RWPE1 (cell line): ENCODE measurements at regions not wholly inside any gene's neighbourhood (a gene's known extent, or its start where the extent isn't known, plus 50 kb on each side); places are given as distances from the start of the nearest gene placed in this dataset.
"Not testable (repeated sequence)": the region's sequence is repeated elsewhere in the genome, so short reads cannot be mapped to it uniquely, and the experiment has no call there.

Source experiments
- CTCF ChIA-PET: fragments of 350-600 bp; sonication (Branson Sonifier 250); formaldehyde crosslinking; extraction: SDS; loops from one replicate; lab custom pipeline; 2021; lab: Yijun Ruan, JAX
- POLR2A ChIA-PET: fragments of 400-600 bp; formaldehyde crosslinking; extraction: SDS; loops from one replicate; lab custom pipeline; 2020; ENCODE audit warnings: antibody characterized with exemption; ENCODE audit not compliant: low non-redundant PET; lab: Yijun Ruan, JAX
- DNase-seq: peaks from one replicate; pipeline ENCODE4 v3.0.0; 2012; ENCODE audit warnings: low spot score
- H3K27ac ChIP-seq: fragments of 450-650 bp; 2 replicates; pipeline ENCODE4 v1.5.1; 2017
- TF ChIP-seq, protein P1 (sequence below): fragments of 450-650 bp; conservative IDR thresholded peaks from 2 replicates; pipeline ENCODE4 v1.5.1; 2017; ENCODE audit warnings: low read depth, mild to moderate bottlenecking

DNA sequence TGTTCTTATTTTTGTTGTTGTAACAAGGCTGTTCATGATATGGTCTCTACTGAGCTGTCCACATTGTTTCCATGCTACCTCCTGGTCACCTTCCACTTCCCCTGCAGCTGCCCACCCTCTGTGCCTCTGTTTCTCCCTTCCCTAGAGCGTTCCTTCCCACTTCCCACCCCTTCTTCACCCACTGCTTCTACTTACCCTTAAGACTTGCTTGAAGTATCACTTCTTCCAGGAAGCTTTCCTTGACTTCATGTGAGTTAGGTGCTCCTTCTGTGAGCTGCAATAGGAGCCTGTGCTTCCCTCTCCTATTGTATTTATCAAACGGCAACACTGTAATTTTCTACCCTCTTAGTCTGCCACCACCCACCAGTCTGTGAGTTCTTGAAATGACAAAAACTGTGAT is 286.8 kb upstream of the AMIGO2 start:
- ChIA-PET POLR2A (no interaction called here), CTCF (no interaction called here)
- no peak for DNase-seq
- H3K27ac ChIP-seq = no peak overlapping the region
- TF ChIP-seq, protein P1, sequence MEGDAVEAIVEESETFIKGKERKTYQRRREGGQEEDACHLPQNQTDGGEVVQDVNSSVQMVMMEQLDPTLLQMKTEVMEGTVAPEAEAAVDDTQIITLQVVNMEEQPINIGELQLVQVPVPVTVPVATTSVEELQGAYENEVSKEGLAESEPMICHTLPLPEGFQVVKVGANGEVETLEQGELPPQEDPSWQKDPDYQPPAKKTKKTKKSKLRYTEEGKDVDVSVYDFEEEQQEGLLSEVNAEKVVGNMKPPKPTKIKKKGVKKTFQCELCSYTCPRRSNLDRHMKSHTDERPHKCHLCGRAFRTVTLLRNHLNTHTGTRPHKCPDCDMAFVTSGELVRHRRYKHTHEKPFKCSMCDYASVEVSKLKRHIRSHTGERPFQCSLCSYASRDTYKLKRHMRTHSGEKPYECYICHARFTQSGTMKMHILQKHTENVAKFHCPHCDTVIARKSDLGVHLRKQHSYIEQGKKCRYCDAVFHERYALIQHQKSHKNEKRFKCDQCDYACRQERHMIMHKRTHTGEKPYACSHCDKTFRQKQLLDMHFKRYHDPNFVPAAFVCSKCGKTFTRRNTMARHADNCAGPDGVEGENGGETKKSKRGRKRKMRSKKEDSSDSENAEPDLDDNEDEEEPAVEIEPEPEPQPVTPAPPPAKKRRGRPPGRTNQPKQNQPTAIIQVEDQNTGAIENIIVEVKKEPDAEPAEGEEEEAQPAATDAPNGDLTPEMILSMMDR = no peak

DNA sequence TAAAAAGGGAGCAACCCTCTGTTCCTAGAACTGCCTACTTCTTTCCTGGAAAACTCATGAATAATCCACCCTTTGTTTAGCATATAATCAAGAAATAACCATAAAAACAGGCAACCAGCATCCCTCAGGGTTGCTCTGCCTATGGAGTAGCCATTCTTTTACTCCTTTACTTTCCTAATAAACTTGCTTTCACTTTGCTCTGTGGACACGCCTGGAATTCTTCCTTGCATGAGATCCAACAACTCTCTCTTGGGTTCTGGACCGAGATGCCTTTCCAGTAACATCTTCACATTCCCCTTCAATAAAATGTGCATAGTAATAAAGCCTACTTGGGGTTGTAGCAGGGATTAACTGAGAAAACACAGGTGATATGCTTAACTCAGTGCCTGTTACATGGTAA is 286.4 kb upstream of the AMIGO2 start:
- DNase-seq = no peak
- CTCF ChIA-PET = no interaction called here
- TF ChIP-seq, protein P1 = no peak
- POLR2A ChIA-PET = no interaction called here
- H3K27ac ChIP-seq = no peak overlapping the region

GRCh38 chr12:47365443-47366076 is 285.8 kb upstream of the AMIGO2 start:
- POLR2A ChIA-PET, DNase-seq, H3K27ac ChIP-seq, CTCF ChIA-PET: not testable (repeated sequence)

DNA sequence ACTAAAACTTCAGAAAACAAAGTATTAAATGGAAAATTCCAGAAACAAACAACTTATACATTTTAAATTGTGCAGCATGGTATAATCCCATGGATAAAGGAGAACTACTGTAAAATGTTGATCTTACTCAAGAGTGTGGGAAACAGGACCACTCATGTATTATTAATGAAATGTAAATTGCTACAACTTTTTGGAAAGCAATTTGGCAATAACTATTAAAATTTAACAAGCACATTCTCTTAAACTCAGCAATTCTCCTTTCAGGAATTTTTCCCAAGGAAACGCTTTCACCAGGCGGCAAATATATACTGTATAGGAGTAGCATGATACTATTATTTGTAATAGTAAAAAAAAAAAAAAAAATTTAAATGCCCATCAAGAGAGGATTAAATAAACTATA is 284.5 kb upstream of the AMIGO2 start:
- CTCF ChIA-PET = interaction anchor here (0.6 to 0.7 kb wide), 4 partner anchors 23 to 343 kb away, joined by 3 to 6 read pairs (median 3); no protein-coding TSS in a partner anchor
- H3K27ac ChIP-seq = no peak overlapping the region
- TF ChIP-seq, protein P1 = no peak
- POLR2A ChIA-PET = no interaction called here
- DNase-seq = no peak

DNA sequence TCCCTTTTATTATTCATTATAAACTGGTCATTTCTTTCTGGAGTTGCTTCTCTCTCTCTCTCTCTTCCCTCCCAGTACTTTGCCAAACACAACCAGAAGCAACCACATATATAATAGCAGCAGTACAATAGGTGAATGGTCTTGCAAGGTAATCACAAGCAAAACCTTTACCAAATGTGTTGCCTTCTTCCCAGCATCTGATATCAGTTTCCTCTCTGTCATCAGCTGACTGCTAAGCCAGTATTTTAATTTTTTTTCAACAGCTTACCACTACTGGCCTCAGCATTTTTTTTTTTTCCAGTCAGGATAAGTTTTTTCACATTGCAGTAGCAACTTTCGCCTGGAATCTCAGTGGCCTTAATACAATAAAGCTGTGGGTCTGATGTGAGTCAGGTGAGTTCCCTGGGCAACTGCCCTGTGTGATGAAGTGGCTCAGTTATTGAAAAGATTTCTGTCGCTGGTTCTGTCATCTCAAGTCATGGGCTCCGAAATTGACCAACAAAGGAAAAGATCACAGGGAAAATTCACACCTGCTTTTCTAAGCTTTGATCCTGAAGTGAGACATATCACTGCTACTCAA is 282.5 kb upstream of the AMIGO2 start:
- no peak for DNase-seq
- TF ChIP-seq, protein P1 = no peak
- CTCF ChIA-PET = no interaction called here
- no peak overlapping the region for H3K27ac ChIP-seq
- POLR2A ChIA-PET = no interaction called here

DNA sequence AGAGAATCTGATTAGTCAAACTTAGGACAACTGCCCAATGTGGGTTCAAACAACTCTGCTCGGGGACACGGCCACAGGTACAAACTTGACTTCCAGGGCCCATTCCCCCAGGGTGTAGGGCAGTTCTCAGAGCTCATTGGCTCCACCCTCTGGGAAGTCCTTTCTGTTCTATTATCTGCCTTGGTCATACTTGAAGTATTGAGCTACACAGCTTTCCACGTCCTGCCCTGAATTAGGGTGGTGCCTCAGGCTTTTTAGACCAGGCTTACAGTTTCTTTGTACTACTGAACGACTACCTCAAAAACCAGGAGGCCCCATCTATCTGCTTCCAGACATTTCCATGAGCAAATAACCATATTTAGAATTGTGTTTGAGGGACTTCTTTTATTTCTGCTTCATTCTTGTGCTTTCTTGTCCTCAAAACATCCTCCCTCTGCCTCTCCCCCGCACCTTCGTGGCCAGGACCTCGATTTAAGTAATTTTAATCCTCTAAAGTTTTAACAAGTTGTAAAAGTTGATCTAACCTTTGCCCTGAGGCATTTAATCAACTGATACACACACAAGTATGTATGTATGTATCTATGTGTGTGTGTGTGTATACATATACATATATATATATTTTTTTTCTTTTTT is 281.7 kb upstream of the AMIGO2 start:
- POLR2A ChIA-PET = no interaction called here
- CTCF ChIA-PET = no interaction called here

More for the DNA sequence above, 281.7 kb upstream of the AMIGO2 start:
- TF ChIP-seq, protein P1 = no peak
- DNase-seq = peak; percentile 10
- H3K27ac ChIP-seq = no peak overlapping the region
